Amygdala (tissue), 56 donors: ENCODE measurements at regions not wholly inside any gene's neighbourhood (a gene's known extent, or its start where the extent isn't known, plus 50 kb on each side); places are given as distances from the start of the nearest gene placed in this dataset.

ENCODE experiments used
- DNase-seq, 56 donors: peaks; one replicate each; lab custom pipeline; 2025; lab: John Stamatoyannopoulos, UW

DNA sequence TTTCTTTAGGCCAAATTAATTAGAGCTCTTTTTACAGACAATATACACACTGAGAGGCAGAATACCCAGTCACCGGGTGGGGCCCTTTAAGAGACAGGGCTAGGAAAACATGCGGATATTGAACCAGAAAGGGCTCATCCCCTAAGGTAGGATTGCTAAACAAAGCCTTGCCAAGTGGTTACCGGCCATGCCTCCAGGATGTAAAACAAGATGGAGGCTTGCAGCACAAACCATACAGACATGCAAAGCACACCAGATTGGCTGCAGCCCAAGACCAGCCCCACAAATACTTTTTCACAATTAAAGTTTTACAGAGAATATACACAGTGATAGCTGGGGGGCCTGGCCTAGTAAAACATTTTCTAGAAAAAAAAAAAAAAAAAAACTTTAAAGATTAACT, 210.0 kb downstream of the KLHL4 start:
- DNase-seq, result no peak

DNA sequence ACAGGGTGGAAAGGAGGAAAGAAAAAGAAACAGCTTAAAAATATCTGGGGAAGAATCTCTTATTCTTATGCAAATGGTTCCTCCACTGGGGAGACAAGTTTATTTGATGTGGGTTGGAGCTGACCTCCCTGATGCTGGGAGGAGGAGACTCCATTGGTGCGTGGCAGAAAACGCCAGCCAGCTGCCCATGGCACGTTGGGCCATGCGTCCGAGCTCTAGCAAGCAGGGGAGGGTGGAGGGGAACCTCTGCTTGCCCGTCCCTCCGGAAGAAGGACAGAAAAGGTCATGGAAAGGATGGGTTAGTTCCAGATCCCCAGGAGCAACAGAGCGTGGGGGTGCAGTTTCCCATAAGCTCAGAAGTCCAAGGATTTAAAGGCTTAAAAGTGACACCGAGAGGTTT, 210.4 kb downstream of the KLHL4 start:
- DNase-seq, result no peak

- no peak for DNase-seq
Observed at GRCh38 chrX:87728459-87728858, 210.9 kb downstream of the KLHL4 start.

- DNase-seq, result no peak
Observed at GRCh38 chrX:87732133-87732532, 214.5 kb downstream of the KLHL4 start.

GRCh38 chrX:87736576-87736975, 219.0 kb downstream of the KLHL4 start:
- DNase-seq, result no peak

GRCh38 chrX:87744391-87744790, 226.8 kb downstream of the KLHL4 start:
- DNase-seq, result no peak

GRCh38 chrX:87755493-87755892, 237.9 kb downstream of the KLHL4 start:
- no peak for DNase-seq

DNA sequence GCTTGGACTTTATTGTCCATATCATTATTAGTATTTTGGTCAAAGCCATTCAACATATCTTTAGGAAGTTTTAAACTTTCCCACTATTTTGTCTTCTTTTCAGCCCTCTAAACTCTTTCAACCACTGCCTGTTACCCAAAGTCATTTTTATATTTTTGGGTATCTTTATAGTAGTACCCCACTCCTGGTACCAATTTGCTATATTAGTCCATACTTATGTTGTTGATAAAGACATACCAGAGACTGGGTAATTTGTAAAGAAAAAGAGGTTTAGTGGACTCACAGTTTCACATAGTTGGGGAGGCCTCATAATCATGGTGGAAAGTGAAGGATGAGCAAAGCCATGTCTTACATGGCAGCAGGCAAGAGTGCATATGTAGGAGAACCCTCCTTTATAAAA, 271.4 kb downstream of the KLHL4 start:
- no peak for DNase-seq

GRCh38 chrX:87798039-87798438, 280.4 kb downstream of the KLHL4 start:
- DNase-seq, result no peak

DNA sequence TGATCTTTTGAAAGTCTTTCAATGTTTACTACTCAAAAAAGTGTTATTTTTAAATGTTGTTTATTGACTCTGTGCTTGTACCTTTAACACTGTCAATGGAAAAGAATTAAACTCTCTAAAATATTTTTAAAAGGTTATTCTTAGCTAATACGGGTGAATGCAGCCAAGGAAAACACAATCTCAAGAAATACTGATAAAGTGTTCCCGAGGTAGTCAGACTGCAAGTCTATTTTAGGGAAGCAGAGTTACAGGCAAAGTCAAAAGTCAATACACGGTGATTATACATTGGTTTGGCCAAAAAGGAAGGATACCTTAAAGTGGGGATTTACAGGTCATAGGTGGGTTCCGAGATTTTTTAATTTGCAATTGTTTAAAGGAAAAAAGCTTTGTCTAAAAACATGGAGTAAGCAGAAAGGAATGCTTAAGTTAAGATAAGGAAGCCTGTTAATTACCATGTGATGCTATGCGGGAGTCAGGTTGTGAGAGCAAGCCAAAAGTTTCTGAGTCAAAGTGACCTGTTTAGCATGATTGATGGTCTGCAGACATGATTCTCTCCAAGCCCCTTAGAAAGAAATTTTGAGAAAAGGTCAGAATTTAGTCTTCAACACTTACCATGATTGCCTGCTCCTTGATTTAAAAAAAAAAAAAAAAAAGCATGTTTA, 288.4 kb downstream of the KLHL4 start:
- DNase-seq, result no peak

DNA sequence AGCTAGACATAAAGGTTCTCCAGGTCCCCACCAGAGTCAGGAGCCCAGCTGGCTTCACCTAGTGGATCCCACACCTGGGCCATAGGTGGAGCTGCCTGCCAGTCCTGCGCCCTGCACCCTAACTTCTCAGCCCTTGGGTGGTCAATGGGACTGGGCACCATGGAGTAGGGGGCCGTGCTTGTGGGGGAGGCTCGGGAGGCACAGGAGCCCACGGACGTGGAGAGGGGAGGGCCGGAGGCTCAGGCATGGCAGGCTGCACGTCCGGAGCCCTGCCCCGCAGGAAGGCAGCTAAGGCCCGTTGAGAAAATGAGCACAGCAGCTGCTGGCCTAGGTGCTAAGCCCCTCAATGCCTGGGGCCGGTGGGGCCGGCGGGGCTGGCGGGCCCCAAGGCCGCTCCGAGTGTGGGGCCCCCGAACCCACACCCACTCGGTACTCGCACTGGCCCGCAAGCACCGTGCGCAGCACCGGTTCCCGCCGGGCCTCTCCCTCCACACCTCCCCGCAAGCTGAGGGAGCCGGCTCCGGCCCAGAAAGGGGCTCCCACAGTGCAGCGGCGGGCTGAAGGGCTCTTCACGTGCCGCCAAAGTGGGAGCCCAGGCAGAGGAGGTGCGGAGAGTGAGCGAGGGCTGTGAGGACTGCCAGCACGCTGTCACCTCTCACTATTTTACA, 291.1 kb downstream of the KLHL4 start:
- DNase-seq, result peak in 1 of 56 donors; percentile 0

DNA sequence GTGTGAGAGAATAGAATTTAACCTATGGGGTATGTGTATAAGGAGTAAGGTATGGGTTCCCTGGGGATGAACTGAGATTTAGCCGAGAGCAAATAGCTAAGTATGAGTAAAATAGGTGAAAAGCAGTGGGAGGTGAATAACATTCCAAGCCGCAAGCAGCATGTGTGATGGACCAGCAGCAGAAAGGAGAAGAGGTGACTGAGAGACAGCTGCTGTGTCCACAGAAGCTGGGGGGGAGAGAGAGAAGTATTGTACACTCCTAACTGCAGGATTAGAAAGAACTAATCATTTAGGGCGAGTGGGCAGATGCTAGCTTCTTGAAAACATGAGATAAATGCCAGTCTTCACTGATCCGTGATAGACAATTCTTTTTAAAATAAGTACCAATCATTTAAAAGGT, 296.0 kb downstream of the KLHL4 start:
- DNase-seq, result no peak

DNA sequence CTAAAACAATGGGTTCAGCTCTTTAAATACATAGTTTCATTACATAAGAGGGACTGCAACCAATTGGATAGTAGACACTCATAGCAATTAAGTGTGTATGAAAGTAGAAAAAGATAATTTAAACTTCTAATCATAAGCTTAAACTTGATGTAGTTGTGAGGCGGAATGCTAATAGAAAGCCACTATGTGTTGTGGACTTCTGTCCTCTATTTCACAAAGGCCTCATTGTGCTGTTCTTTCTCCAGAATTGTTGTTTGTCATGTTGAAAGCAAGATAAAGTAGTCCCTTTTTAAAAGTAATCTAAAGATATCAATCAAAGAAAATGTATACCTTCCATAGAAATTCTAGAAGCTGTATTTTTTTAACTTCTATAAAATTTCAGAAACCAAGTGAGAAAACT, 329.4 kb downstream of the KLHL4 start:
- no peak for DNase-seq

DNA sequence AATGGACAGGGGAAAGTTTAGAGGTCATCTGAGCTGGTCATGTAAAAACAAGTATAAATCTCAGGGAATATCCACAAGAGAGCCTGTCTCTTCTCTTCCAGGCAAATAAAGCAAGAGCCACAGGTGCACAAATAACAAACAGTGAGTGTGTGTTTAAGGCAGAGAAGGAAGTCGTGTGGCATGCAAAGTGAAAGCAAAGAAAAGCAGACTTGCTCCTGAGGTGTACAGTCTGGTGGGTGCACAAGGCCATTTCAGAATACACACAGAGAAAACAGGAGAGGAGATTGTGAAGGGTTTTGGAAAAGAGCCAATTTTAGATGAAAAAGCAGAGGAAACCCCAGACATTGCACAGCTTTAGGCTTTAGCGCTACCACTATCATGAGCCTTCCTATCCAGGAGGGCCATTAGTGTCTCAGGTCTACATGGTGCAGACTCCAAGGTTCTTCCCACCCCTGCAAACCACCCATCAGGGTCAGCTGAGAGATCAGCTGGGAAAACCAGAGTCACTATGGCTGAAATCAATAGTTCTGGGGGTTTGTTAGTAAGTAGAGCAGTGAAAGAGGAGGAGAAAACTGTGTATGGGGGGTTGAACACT, 355.8 kb downstream of the KLHL4 start:
- no peak for DNase-seq

DNA sequence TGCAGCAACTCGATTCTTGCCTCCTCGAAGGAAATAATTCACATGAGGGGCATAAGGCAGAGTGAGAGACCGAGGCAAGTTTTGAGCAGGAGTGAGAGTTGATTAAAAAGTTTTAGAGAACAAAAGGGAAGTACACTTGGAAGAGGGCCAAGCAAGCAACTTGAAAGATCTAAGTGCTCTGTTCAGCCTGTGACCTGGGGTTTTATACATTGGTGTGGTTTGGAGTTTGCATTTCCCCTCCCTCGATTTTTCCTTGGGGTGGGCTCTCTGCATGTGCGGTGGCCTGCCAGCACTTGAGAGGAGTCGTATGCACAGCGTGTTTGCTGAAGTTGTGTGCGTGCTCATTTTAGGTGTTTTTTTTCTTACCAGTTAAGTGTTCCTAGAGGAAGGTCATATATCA, 356.4 kb downstream of the KLHL4 start:
- DNase-seq, result no peak

DNA sequence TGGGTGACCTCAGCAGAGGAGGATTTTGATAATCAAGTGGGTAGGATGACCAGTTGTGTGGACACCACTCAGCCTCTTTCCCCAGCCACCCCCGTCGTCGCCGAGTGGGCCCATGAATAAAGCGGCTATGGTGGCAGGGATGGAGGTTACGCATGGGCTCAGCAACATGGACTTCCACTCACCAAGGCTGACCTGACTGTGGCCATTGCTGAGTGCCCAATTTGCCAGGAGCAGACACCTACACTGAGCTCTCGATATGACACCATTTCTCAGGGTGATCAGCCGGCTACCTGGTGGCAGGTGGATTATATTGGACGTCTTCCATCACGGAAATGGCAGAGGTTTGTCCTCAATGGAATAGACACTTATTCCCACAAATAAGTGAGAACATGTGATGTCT, 361.3 kb downstream of the KLHL4 start:
- DNase-seq, result no peak

DNA sequence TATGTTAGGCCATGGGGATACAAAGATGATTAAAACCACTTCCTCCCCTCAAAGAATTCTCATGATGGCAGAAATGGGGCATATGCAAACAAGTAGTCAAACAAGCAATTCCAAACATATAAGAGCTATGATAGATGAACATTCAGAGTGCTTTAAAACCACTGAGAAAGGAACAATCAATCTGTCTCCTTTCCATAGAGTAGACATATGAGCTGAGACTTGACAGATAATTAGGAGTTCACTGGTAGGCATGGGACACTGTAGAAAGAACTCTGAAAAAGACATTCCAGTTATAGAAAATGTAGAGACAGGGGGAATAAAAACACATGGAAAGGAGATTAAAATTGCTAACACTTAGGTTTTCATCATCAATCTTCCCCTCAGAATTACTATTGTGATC, 372.8 kb downstream of the KLHL4 start:
- DNase-seq, result no peak

DNA sequence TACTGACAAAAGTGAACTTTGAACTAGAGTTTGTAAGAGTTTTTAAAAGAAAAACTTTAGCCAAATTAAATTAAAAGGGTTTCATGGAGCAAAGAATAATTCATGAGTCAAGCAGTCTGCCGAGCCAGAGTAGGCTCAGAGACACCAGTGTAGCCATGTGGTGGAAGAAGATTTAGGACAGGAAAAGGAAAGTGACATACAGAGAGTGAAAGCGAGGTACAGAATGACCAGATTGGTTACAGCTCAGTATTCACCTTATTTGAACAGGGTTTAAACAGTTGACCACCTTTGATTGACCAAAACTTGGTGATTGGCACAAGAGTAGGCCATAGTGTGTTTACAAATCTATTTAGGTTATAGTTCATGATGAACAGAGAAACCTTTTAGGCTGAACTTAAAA, 377.8 kb downstream of the KLHL4 start:
- no peak for DNase-seq

GRCh38 chrX:87896057-87896456, 378.5 kb downstream of the KLHL4 start:
- no peak for DNase-seq

DNA sequence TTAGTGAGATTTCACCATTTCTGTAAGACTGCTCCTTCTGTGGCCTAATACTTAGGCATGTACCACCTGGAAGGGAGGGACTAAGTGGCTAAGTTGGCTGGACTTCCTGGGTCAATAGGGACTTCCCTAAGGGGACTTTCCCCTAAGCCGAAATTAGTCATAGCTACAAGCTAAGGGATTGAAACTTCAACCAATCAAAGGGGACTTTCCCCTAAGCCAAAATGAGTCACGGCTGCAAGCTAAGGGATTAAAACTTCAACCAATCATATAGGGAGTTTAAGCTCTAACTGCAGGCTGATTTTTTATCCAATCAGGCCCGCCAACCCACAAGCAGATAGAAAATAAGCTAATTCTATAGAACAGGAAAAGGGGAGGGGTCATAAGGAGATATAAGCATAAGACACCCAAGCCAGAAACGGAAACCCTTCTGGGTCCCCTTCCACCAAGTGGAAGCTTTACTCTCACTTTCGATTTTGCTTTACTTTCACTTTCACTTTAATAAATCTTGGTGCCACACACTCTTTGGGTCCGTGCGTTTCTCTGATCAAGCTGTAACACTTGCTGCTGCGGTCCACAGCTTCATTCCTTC, 382.8 kb downstream of the KLHL4 start:
- no peak for DNase-seq

- no peak for DNase-seq
Observed at GRCh38 chrX:87901060-87901459, 383.5 kb downstream of the KLHL4 start.

DNA sequence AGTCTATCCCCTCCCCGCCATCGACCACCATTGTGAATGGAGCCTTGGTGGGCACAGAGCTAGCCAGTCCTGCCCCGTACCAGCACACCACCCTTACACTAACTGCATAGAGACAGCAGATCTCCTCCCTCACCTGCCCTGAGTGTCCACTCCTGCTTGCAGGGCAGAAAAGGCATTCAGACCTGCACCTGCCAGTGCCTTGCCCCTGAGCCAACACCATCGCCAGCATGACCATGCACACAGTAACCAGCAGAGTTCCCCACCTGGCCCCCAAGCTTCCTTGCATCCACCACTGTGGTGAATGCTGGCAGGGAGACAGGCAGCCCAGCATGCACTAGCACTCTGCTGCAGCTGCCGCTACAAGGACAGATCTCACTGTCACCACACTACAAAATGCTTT, 397.1 kb downstream of the KLHL4 start:
- DNase-seq, result no peak
